LNCAP (cell line): ENCODE measurements at regions not wholly inside any gene's neighbourhood (a gene's known extent, or its start where the extent isn't known, plus 50 kb on each side); places are given as distances from the start of the nearest gene placed in this dataset.

Experiments
- TF ChIP-seq, protein P1 (sequence below): fragments of 450-650 bp; IDR thresholded peaks from 2 replicates; pipeline ENCODE4 v1.5.1; 2017; ENCODE audit warnings: mild to moderate bottlenecking

DNA sequence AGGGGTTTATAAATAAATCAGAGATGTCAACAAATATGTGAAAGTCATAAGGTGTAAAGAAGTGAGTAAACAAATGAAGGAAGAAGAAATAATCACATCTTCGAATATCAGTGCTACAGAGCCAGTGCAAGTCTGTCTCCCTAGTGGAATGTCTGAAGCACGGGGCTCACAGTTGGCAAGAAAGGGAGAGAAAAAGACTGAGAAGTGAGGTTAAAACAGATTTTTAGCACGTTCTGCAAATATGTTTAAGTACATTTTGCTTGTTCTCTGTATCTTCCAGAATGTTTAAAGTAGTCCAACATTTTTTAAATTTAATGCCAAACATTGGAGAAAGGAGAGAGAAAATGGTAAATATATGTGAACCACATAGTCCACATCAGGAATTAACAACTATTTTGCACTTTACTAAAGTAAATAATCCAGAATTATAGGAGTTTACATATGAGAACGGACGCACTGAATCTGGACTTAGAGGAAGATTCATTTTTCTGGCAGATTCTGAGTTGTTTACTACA lies 682.4 kb downstream of the LTN1 start:
- TF ChIP-seq, protein P1, sequence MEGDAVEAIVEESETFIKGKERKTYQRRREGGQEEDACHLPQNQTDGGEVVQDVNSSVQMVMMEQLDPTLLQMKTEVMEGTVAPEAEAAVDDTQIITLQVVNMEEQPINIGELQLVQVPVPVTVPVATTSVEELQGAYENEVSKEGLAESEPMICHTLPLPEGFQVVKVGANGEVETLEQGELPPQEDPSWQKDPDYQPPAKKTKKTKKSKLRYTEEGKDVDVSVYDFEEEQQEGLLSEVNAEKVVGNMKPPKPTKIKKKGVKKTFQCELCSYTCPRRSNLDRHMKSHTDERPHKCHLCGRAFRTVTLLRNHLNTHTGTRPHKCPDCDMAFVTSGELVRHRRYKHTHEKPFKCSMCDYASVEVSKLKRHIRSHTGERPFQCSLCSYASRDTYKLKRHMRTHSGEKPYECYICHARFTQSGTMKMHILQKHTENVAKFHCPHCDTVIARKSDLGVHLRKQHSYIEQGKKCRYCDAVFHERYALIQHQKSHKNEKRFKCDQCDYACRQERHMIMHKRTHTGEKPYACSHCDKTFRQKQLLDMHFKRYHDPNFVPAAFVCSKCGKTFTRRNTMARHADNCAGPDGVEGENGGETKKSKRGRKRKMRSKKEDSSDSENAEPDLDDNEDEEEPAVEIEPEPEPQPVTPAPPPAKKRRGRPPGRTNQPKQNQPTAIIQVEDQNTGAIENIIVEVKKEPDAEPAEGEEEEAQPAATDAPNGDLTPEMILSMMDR: no peak

- TF ChIP-seq, protein P1: no peak
These were observed 683.1 kb downstream of the LTN1 start for GRCh38 chr21:28309596-28309995.

GRCh38 chr21:28308516-28308915 lies 684.2 kb downstream of the LTN1 start:
- TF ChIP-seq, protein P1: no peak

GRCh38 chr21:28299946-28300345 lies 692.7 kb downstream of the LTN1 start:
- TF ChIP-seq, protein P1: no peak

GRCh38 chr21:28298251-28298672 lies 694.4 kb downstream of the LTN1 start:
- TF ChIP-seq, protein P1: no peak

DNA sequence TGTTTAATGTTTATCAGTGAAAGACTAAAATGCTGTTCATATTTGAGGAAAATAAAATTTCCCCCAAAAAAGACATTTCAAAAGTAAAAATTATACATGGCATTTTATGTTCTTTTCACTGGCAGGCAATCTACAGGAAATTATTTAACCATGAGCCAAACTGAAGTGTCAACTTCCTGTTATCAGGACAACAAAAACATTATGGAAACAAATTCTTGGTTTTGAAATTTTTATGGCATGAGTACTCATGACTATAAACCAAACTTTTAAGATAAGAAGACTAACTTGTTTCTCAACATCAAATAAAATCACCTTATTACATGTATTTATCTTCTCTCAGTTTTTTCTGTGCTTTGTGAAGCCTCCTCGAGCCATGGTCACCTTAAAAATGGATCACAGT lies 698.6 kb downstream of the LTN1 start:
- TF ChIP-seq, protein P1: no peak

- TF ChIP-seq, protein P1: no peak
These were observed 708.8 kb downstream of the LTN1 start for GRCh38 chr21:28283641-28284490.
